ENCODE measurements at regions not wholly inside any gene's neighbourhood (a gene's known extent, or its start where the extent isn't known, plus 50 kb on each side); places are given as distances from the start of the nearest gene placed in this dataset.

- H3K4me3 ChIP-seq (ENCODE audit: low read length) = no peak overlapping the region
- no peak for TF ChIP-seq CTCF (IDR thresholded peaks at IDR 0.05; ENCODE audit: low read depth, low read length)
- no peak overlapping the region for H3K4me2 ChIP-seq (ENCODE audit: low read length)
- H2AFZ ChIP-seq (ENCODE audit: low read depth, low read length) = no peak overlapping the region
- no peaks in the 10 kb centered on the region for H3K79me2 ChIP-seq (ENCODE audit: low read length)
- H3K9ac ChIP-seq (ENCODE audit: low read length) = no peak overlapping the region
- no peaks in the 10 kb centered on the region for H4K20me1 ChIP-seq (ENCODE audit: insufficient read depth, low read length)
- H3K27me3 ChIP-seq (ENCODE audit: low read depth, low read length) = peaks cover 86% of the 10 kb centered on the region
- H3K4me1 ChIP-seq (ENCODE audit: low read length) = no peaks in the 10 kb centered on the region
- no peak overlapping the region for H3K27ac ChIP-seq (ENCODE audit: low read length)
- H3K9me3 ChIP-seq (ENCODE audit: insufficient read depth, low read length) = no peaks in the 10 kb centered on the region
- no peaks in the 10 kb centered on the region for H3K36me3 ChIP-seq (replicated peaks; ENCODE audit: low read depth, low read length)
Observed at GRCh38 chr15:85890620-85890980, 95.9 kb upstream of the KLHL25 start.

- Histone ChIP-seq H3K4me1 (ENCODE audit: low read length) (no peaks in the 10 kb centered on the region), H3K36me3 (replicated peaks; ENCODE audit: low read depth, low read length) (no peaks in the 10 kb centered on the region), H3K9ac (ENCODE audit: low read length) (no peak overlapping the region), H3K4me3 (ENCODE audit: low read length) (no peak overlapping the region), H3K9me3 (ENCODE audit: insufficient read depth, low read length) (no peaks in the 10 kb centered on the region), H2AFZ (ENCODE audit: low read depth, low read length) (no peak overlapping the region), H3K27me3 (ENCODE audit: low read depth, low read length) (peaks cover 82% of the 10 kb centered on the region), H3K4me2 (ENCODE audit: low read length) (no peak overlapping the region), H3K79me2 (ENCODE audit: low read length) (no peaks in the 10 kb centered on the region), H3K27ac (ENCODE audit: low read length) (no peak overlapping the region), H4K20me1 (ENCODE audit: insufficient read depth, low read length) (no peaks in the 10 kb centered on the region)
- no peak for TF ChIP-seq CTCF (IDR thresholded peaks at IDR 0.05; ENCODE audit: low read depth, low read length)
- TF ChIP-seq EZH2phosphoT487 (IDR thresholded peaks at IDR 0.05; ENCODE audit: low read depth) = no peak
Observed at GRCh38 chr15:85891470-85891869, 96.7 kb upstream of the KLHL25 start.

- no peak overlapping the region for H2AFZ ChIP-seq (ENCODE audit: low read depth, low read length)
- H3K9me3 ChIP-seq (ENCODE audit: insufficient read depth, low read length) = no peaks in the 10 kb centered on the region
- no peaks in the 10 kb centered on the region for H4K20me1 ChIP-seq (ENCODE audit: insufficient read depth, low read length)
- H3K4me1 ChIP-seq (ENCODE audit: low read length) = no peaks in the 10 kb centered on the region
- H3K36me3 ChIP-seq (replicated peaks; ENCODE audit: low read depth, low read length) = no peaks in the 10 kb centered on the region
- no peak overlapping the region for H3K4me2 ChIP-seq (ENCODE audit: low read length)
- H3K27ac ChIP-seq (ENCODE audit: low read length) = no peak overlapping the region
- H3K4me3 ChIP-seq (ENCODE audit: low read length) = no peak overlapping the region
- TF ChIP-seq CTCF (IDR thresholded peaks at IDR 0.05; ENCODE audit: low read depth, low read length) = no peak
- TF ChIP-seq EZH2phosphoT487 (IDR thresholded peaks at IDR 0.05; ENCODE audit: low read depth) = no peak
- no peak overlapping the region for H3K9ac ChIP-seq (ENCODE audit: low read length)
- peaks cover 80% of the 10 kb centered on the region for H3K27me3 ChIP-seq (ENCODE audit: low read depth, low read length)
- H3K79me2 ChIP-seq (ENCODE audit: low read length) = no peaks in the 10 kb centered on the region
Observed at GRCh38 chr15:85892232-85892631, 97.5 kb upstream of the KLHL25 start.

GRCh38 chr15:85897207-85897894 lies 102.6 kb upstream of the KLHL25 start:
- no peak overlapping the region for H3K4me2 ChIP-seq (ENCODE audit: low read length)
- TF ChIP-seq CTCF (IDR thresholded peaks at IDR 0.05; ENCODE audit: low read depth, low read length) = no peak
- TF ChIP-seq EZH2phosphoT487 (IDR thresholded peaks at IDR 0.05; ENCODE audit: low read depth) = no peak
- H3K9me3 ChIP-seq (ENCODE audit: insufficient read depth, low read length) = no peaks in the 10 kb centered on the region

More at GRCh38 chr15:85897207-85897894, 102.6 kb upstream of the KLHL25 start:
- no peaks in the 10 kb centered on the region; the same call in 1 of the 2 replicates for H4K20me1 ChIP-seq (ENCODE audit: insufficient read depth, low read length)
- no peak overlapping the region for H3K27ac ChIP-seq (ENCODE audit: low read length)
- H3K4me3 ChIP-seq (ENCODE audit: low read length) = no peak overlapping the region
- no peaks in the 10 kb centered on the region for H3K79me2 ChIP-seq (ENCODE audit: low read length)
- no peaks in the 10 kb centered on the region for H3K36me3 ChIP-seq (replicated peaks; ENCODE audit: low read depth, low read length)
- no peak overlapping the region for H2AFZ ChIP-seq (ENCODE audit: low read depth, low read length)
- peaks cover 57% of the 10 kb centered on the region for H3K27me3 ChIP-seq (ENCODE audit: low read depth, low read length)
- no peaks in the 10 kb centered on the region for H3K4me1 ChIP-seq (ENCODE audit: low read length)
- no peak overlapping the region for H3K9ac ChIP-seq (ENCODE audit: low read length)
